NCI-H460 (cell line): ENCODE measurements at regions not wholly inside any gene's neighbourhood (a gene's known extent, or its start where the extent isn't known, plus 50 kb on each side); places are given as distances from the start of the nearest gene placed in this dataset.

Experiments
- DNase-seq: peaks from one replicate; pipeline ENCODE4 v3.0.0-alpha.2; 2016; ENCODE audit warnings: low read depth; ENCODE audit errors: extremely low read depth

GRCh38 chr1:106756752-106757151 lies 299.7 kb upstream of the PRMT6 start:
- DNase-seq = no peak

- DNase-seq = no peak
These were observed 288.4 kb upstream of the PRMT6 start for GRCh38 chr1:106768077-106768476.

DNA sequence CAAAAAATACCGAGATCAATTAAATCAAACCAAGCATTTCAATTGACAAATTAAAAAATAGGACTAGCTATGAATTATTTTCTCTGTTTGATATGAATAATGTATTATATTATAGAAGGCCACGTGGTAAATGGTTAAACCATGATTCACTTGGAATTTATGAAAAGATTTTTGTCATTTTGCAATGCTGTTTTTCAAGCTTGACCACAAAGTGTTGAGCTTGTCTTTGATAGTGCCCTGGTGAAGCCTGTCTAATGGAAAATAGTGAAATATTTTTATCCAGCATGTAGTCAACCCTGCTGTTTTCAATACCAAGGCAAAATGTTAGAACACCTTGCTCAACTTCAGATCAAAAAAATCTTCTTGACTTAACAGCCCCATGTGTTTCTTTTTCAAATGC lies 288.0 kb upstream of the PRMT6 start:
- no peak for DNase-seq

- DNase-seq = no peak
These were observed 283.3 kb upstream of the PRMT6 start for GRCh38 chr1:106773206-106773605.

GRCh38 chr1:106780066-106780465 lies 276.4 kb upstream of the PRMT6 start:
- DNase-seq = no peak

DNA sequence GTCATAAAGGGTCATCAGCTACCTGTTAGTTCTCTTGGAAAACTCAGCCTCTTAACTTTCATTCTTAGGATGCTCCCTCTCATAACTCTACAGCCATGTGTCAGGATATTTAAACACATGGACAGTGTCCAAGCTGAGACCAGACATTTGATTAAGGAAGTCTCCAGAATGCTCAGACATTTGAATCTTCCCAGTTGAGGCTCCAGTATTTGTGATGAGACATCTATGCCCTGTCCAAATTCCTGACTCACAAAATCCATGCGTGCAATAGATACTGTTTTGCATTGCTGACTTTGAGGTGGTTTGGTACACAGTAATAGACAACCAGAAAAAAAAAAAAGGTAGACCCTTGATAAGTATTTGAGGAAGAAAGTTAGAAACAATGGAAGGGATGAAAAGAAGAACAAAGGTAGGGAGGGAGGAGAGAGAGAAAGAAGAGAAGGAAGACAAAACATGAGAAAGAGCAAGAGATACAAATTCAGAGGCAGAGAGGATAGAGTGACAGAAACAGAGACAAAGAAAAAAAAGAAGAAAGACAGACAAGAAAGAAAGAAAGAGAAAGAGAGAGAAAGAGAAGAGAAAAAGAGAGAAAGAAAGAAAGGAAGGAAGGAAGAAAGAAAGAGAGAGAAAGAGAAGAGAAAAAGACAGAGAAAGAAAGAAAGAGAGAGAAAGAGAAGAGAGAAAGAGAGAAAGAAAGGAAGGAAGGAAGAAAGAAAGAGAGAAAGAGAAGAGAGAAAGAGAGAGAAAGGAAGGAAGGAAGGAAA lies 275.5 kb upstream of the PRMT6 start:
- no peak for DNase-seq

- DNase-seq = no peak
These were observed 271.3 kb upstream of the PRMT6 start for GRCh38 chr1:106785176-106785575.

DNA sequence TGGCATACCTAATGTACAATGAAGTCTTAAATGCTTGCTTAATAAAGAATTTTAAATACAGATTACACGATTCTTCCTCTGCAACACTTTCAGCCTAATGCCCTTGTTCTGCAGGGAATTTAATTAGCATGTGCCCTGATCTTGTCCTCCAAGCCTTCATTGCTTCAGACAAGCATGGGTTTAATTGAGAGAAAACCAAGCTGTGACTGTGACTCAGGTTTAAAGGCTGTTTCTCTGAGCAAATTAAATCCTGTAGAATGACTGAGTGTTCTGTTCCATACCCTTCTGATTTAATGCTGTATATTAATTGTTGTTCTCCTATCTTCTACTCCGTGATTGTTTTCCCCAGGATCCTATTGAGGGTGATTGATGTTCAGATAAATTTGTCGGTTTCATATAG lies 269.0 kb upstream of the PRMT6 start:
- DNase-seq = no peak

DNA sequence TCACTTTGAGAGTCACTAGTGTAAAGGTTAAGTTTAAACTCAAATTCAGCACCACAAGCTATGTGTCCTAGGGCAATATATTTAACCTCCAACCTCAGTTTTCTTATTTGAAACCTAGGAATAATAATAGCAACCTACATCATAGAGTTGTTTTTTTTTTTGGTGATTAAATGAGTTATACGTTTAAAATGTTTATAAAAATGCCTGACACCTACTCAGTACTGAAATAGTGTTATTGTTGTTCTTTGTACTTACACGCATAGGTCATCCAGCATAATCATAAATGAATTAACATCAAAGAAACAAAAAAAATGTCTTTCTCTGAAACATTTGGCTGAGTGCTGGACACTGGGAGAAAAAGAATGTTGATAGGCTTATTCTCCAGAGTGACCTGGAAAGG lies 266.8 kb upstream of the PRMT6 start:
- DNase-seq = no peak

DNA sequence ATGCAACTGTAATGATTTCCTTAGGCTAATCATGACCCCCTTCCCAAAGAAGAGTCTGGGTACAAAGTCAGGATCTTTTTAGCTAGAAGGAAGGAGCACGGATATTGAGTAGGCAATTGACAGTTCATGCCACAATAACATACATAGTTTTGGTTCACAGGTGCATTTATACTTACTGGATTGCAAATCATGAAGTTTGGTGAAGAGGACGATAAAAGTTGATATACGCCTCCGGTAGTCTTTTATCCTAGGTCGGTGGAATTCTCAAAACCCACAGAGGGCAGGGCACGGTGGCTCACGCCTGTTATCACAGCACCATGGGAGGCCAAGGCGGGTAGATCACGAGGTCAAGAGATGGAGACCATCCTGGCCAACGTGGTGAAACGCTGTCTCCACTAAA lies 265.4 kb upstream of the PRMT6 start:
- no peak for DNase-seq

- no peak for DNase-seq
These were observed 262.8 kb upstream of the PRMT6 start for GRCh38 chr1:106793651-106794050.

DNA sequence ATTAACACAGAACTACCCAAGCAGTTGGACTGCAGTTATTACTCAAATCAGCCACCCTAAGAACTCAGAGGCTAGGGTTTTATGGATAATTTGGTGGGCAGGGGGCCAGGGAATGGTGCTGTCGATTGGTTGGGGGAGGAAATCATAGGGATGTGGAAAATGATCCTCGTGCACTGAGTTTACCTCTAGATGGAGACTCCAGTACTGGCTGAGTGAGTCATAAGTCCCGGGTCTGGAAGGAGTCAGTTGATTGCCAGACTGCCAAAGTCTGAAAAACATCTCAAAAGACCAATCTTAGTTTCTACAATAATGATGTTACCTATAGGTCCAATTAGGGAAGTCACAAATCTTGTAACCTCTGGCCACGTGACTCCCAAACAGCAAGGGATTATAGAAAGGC lies 257.5 kb upstream of the PRMT6 start:
- DNase-seq = no peak

DNA sequence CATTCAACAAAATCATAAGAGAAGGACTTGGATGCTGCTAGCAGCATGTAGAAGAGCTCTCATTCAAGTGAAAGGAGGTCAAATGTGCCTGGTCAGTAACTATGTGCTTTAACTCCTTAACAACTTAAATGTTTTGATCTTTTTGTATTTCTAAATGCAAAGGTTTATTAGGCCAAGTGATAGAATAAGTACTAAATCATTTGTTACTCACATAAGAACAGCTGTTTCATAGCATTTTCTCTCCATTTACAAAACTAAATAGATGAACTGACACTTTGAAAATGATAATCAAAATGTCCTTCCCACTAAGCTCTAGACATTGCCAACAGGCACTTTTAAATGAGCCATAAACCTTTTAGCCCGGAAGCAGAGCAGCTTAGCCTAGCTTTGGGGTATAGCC lies 254.3 kb upstream of the PRMT6 start:
- DNase-seq = no peak

DNA sequence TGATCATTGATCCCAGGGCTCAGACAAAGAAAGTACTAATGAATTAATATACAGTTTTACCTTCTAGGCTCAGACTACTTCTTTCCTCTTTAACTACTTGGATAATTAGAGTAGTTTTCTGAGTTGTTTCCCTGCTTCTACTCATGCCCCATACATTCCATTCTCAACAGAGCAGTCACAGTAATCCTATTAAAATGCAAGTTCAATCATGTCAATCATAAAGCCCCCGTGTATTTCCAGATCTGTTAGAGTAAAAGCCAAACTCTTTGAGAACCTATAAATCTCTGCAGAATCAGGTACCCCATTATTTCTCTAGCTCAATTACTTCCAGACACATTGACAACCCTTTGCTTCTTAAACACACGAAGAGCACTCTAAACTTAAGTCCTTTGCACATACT lies 242.1 kb upstream of the PRMT6 start:
- no peak for DNase-seq

DNA sequence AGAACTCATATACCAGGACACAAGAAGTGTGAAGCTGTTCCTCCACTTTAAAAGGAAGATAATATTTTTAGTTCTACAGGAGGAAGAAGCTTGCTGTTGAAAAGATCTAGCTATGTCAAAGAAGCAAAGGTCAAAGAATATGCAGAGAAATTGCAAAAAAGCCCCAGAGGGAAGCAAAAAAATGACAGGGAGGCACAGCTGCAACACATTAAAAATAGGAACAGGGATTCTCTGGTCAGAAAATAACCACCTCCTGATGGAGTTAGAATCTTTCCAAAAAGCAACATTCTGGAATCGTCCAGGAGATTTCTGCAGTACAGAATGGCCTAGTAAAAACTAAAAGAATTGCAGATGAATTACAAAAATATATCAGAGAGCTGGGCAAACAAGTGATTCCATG lies 238.9 kb upstream of the PRMT6 start:
- DNase-seq = no peak

DNA sequence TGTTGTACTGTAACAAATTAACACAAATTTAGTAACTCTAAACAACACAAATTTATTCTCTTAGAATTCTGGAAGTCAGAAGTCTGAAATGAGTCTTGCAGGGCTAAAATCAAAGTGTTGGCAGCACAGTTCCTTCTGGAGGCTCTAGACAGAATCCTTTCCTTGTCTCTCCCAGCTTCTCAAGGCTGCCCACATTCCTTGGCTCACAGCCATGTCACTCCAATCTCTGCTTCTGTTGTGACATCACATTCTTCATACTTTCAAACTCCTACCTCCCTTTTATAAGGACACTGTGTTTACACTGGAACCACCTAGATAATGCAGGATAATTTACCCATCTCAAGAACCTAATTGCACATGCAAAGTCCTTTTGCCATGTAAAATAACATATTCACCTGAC lies 225.0 kb upstream of the PRMT6 start:
- no peak for DNase-seq

GRCh38 chr1:106836708-106837107 lies 219.8 kb upstream of the PRMT6 start:
- DNase-seq = no peak

DNA sequence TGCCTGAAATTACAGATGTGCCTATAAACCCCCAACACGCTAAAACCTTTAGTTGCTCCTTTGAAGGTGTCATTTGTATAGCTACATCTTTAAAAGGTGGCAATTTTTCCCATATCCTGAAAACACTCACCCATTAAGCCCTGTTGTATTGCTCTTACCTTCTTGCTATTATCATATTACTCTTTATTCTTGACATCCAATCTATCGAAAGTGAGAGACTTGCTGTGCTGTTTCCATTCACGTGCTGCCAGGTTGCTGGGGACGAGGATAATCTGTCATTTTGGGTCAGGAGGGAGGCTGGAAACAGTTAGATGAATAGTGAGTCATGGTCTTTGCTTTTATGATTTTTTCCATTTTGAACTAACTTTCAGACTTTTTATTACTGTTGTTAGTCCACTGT lies 213.0 kb upstream of the PRMT6 start:
- DNase-seq = no peak

DNA sequence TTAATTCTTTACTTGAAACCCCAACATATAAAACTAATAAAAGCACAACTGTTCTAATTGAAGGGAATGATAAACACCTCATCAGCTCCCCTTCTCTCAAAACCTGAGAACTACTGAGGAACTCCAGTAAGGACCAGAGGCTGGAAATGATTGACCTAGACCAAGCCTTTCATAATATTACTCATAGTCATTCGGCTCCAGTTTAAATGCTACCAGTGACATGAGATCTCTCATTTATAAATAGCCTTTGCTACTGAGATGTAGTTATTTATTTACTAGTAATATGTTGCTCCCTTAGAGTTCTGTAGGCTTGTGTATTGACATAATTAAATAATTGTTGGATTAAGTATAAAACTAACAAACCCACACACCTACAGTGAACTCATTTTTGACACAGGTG lies 209.8 kb upstream of the PRMT6 start:
- DNase-seq = no peak

DNA sequence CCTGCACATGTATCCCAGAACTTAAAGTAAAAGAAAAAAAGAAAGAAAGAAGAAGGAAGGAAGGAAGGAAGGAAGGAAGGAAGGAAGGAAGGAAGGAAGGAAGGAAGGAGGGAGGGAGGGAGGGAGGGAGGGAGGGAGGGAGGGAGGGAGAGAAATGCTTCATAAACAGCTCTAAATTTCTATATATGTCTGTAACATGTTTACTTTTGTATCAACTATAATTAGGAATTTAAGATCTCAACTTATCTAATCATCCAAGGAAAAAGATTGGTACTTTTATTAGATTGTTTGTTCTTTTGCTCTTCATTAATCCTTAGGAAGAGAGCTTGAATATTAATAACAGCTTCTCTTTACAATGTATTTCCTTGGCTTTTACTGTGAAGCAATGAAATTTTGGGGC lies 195.4 kb upstream of the PRMT6 start:
- no peak for DNase-seq

DNA sequence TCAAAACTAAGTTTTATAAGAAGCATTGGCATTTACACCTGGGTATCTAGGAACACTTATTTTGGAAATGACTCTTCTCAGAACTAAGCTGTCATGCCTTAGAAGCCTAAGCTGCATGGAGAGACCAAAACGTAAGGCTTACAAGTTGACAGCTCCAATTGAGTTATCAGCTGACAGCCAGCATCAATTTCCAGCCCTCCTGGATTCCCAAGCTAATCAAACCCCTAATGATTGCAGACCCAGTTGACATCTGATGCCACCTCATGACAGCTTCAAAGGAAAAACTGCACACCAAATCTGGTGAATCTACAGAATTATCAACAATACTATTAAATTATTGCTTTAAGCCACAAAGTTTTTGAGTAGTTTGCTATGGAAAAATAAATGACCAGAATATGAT lies 187.6 kb upstream of the PRMT6 start:
- DNase-seq = no peak

- DNase-seq = no peak
These were observed 180.9 kb upstream of the PRMT6 start for GRCh38 chr1:106875622-106876021.

GRCh38 chr1:106876384-106876783 lies 180.1 kb upstream of the PRMT6 start:
- no peak for DNase-seq
